ENCODE measurements at regions not wholly inside any gene's neighbourhood (a gene's known extent, or its start where the extent isn't known, plus 50 kb on each side); places are given as distances from the start of the nearest gene placed in this dataset.

GRCh38 chr13:71067165-71067815, 799.7 kb downstream of the DACH1 start:
- no peak for TF ChIP-seq TAF1 (IDR thresholded peaks at IDR 0.05; ENCODE audit: borderline replicate concordance, low read depth, low read length)
- TF ChIP-seq POLR2A (IDR thresholded peaks at IDR 0.05; ENCODE audit: low read depth, low read length) = no peak
- no peak for TF ChIP-seq POLR2AphosphoS5 (IDR thresholded peaks at IDR 0.05; ENCODE audit: low read depth, low read length)
- FAIRE-seq = no peak
- DNase-seq (ENCODE audit: insufficient read length) = no peak

DNA sequence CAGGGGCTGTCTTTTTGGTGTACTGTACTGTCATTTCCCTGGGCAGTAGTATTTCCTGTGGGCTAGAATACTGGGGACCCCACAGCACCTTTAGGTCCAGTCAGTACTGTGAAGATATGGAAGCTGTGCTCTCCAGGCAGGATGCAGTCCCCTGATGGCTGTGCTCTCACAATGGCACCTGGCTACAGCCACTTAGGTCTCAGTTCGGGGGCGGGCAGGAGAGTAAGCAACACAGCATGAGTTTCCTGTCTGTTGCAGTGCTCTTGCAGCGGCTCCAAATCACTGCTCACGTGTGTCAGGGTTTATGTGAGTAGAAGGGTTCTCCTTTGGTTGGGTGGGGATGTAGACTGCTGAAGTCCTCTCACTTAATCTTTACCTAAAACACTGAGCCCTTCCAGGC, 810.4 kb downstream of the DACH1 start:
- DNase-seq (ENCODE audit: insufficient read length) = no peak
- TF ChIP-seq POLR2A (IDR thresholded peaks at IDR 0.05; ENCODE audit: low read depth, low read length) (no peak), POLR2AphosphoS5 (IDR thresholded peaks at IDR 0.05; ENCODE audit: low read depth, low read length) (no peak), TAF1 (IDR thresholded peaks at IDR 0.05; ENCODE audit: borderline replicate concordance, low read depth, low read length) (no peak)
- no peak for FAIRE-seq

- FAIRE-seq = no peak
- TF ChIP-seq POLR2AphosphoS5 (IDR thresholded peaks at IDR 0.05; ENCODE audit: low read depth, low read length) = no peak
- TF ChIP-seq TAF1 (IDR thresholded peaks at IDR 0.05; ENCODE audit: borderline replicate concordance, low read depth, low read length) = no peak
- TF ChIP-seq POLR2A (IDR thresholded peaks at IDR 0.05; ENCODE audit: low read depth, low read length) = no peak
- DNase-seq (ENCODE audit: insufficient read length) = no peak
Observed at GRCh38 chr13:71055644-71056043, 811.4 kb downstream of the DACH1 start.

DNA sequence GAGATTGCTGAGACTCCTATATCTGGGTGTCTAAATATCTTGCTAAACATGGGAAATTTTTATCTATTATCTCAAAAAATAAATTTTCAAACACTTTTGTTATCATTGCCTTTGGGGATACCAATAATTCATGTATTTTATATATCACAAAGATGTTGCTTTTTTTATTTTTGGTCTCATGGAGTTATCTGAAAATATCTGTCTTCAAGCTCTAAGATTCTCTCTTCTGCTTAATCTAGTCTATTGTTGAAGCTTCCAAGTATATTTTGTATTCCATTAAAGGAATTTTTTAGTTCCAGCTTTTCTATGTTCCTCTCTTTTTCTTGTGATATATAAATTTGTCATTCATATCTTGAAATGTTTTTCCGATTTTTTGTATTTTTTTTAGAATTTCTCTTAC, 812.0 kb downstream of the DACH1 start:
- FAIRE-seq = no peak
- DNase-seq (ENCODE audit: insufficient read length) = no peak
- no peak for TF ChIP-seq TAF1 (IDR thresholded peaks at IDR 0.05; ENCODE audit: borderline replicate concordance, low read depth, low read length)

- DNase-seq (ENCODE audit: insufficient read length) (no peak), FAIRE-seq (peak; percentile 24)
- TF ChIP-seq TAF1 (IDR thresholded peaks at IDR 0.05; ENCODE audit: borderline replicate concordance, low read depth, low read length) (no peak), POLR2AphosphoS5 (IDR thresholded peaks at IDR 0.05; ENCODE audit: low read depth, low read length) (no peak), POLR2A (IDR thresholded peaks at IDR 0.05; ENCODE audit: low read depth, low read length) (no peak)
Observed at GRCh38 chr13:71054358-71054757, 812.6 kb downstream of the DACH1 start.

- TF ChIP-seq TAF1 (IDR thresholded peaks at IDR 0.05; ENCODE audit: borderline replicate concordance, low read depth, low read length) (no peak), POLR2A (IDR thresholded peaks at IDR 0.05; ENCODE audit: low read depth, low read length) (no peak), POLR2AphosphoS5 (IDR thresholded peaks at IDR 0.05; ENCODE audit: low read depth, low read length) (no peak)
- no peak for FAIRE-seq
Observed at GRCh38 chr13:71051573-71051972, 815.4 kb downstream of the DACH1 start.

GRCh38 chr13:71046360-71047079, 820.5 kb downstream of the DACH1 start:
- FAIRE-seq (no peak), DNase-seq (ENCODE audit: insufficient read length) (no peak)
- TF ChIP-seq TAF1 (IDR thresholded peaks at IDR 0.05; ENCODE audit: borderline replicate concordance, low read depth, low read length) = no peak
- TF ChIP-seq POLR2A (IDR thresholded peaks at IDR 0.05; ENCODE audit: low read depth, low read length) = no peak
- no peak for TF ChIP-seq POLR2AphosphoS5 (IDR thresholded peaks at IDR 0.05; ENCODE audit: low read depth, low read length)

More at GRCh38 chr13:71051573-71051972, 815.4 kb downstream of the DACH1 start:
- DNase-seq (ENCODE audit: insufficient read length) = no peak

GRCh38 chr13:71045101-71045500, 821.9 kb downstream of the DACH1 start:
- DNase-seq (ENCODE audit: insufficient read length) (no peak), FAIRE-seq (no peak)
- TF ChIP-seq POLR2AphosphoS5 (IDR thresholded peaks at IDR 0.05; ENCODE audit: low read depth, low read length) (no peak), TAF1 (IDR thresholded peaks at IDR 0.05; ENCODE audit: borderline replicate concordance, low read depth, low read length) (no peak), POLR2A (IDR thresholded peaks at IDR 0.05; ENCODE audit: low read depth, low read length) (no peak)

GRCh38 chr13:71039440-71039839, 827.6 kb downstream of the DACH1 start:
- no peak for DNase-seq (ENCODE audit: insufficient read length)
- no peak for FAIRE-seq
- TF ChIP-seq POLR2AphosphoS5 (IDR thresholded peaks at IDR 0.05; ENCODE audit: low read depth, low read length) (no peak), TAF1 (IDR thresholded peaks at IDR 0.05; ENCODE audit: borderline replicate concordance, low read depth, low read length) (no peak), POLR2A (IDR thresholded peaks at IDR 0.05; ENCODE audit: low read depth, low read length) (no peak)

- FAIRE-seq (no peak), DNase-seq (ENCODE audit: insufficient read length) (no peak)
- TF ChIP-seq POLR2AphosphoS5 (IDR thresholded peaks at IDR 0.05; ENCODE audit: low read depth, low read length) = no peak
- no peak for TF ChIP-seq POLR2A (IDR thresholded peaks at IDR 0.05; ENCODE audit: low read depth, low read length)
- no peak for TF ChIP-seq TAF1 (IDR thresholded peaks at IDR 0.05; ENCODE audit: borderline replicate concordance, low read depth, low read length)
Observed at GRCh38 chr13:71034018-71034417, 833.0 kb downstream of the DACH1 start.

- DNase-seq (ENCODE audit: insufficient read length) = no peak
- no peak for FAIRE-seq
- TF ChIP-seq TAF1 (IDR thresholded peaks at IDR 0.05; ENCODE audit: borderline replicate concordance, low read depth, low read length) (no peak), POLR2A (IDR thresholded peaks at IDR 0.05; ENCODE audit: low read depth, low read length) (no peak), POLR2AphosphoS5 (IDR thresholded peaks at IDR 0.05; ENCODE audit: low read depth, low read length) (no peak)
Observed at GRCh38 chr13:71033026-71033425, 834.0 kb downstream of the DACH1 start.

DNA sequence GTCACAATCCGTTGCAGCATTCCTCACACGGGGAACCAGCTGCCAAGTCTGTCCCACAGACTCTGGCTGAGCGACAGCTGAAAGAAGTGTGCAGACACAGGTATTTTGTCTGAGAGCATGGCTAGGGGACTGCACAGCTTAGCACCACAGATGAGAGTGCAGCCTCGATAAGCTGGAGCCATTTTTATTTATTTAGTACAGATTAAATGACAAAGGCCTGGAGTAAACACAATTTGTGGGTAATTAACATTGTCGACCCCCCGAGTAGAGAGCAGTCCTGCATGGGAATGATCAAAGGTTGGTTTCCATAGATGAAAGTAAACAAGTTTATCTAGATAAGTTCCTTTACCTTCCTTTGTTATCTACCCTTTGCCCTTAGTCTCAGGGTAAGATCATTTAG, 836.2 kb downstream of the DACH1 start:
- no peak for DNase-seq (ENCODE audit: insufficient read length)
- FAIRE-seq = no peak
- TF ChIP-seq POLR2A (IDR thresholded peaks at IDR 0.05; ENCODE audit: low read depth, low read length) (no peak), TAF1 (IDR thresholded peaks at IDR 0.05; ENCODE audit: borderline replicate concordance, low read depth, low read length) (no peak), POLR2AphosphoS5 (IDR thresholded peaks at IDR 0.05; ENCODE audit: low read depth, low read length) (no peak)
